HG03095 (cell line): ENCODE measurements at regions not wholly inside any gene's neighbourhood (a gene's known extent, or its start where the extent isn't known, plus 50 kb on each side); places are given as distances from the start of the nearest gene placed in this dataset.
"Not testable (repeated sequence)": the region's sequence is repeated elsewhere in the genome, so short reads cannot be mapped to it uniquely, and the experiment has no call there.

Experiments used
- ATAC-seq: cut with Tn5 transposase; IDR thresholded peaks from one replicate; pipeline ENCODE4 v1.9.1; 2021; ENCODE audit warnings: moderate library complexity; ENCODE audit not compliant: unreplicated experiment

DNA sequence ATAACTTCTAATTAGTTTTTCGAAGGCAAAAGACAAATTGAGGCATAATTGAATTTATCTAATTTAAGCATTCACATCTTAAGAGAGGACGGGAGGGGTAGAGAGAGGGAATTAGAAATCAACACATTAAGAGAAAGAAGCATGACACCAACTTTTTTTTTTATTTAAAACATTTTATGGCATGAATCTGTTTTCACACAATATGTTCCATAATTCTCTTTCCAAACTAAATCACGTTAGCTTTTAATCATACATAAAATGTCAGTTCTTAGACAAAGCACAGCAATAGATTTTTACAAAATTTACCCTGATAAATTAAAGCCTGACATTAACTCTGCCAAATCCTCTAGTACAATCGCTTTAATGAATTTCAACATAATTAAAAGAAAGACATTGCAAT is 600.8 kb upstream of the ROBO1 start:
- ATAC-seq, result no peak

DNA sequence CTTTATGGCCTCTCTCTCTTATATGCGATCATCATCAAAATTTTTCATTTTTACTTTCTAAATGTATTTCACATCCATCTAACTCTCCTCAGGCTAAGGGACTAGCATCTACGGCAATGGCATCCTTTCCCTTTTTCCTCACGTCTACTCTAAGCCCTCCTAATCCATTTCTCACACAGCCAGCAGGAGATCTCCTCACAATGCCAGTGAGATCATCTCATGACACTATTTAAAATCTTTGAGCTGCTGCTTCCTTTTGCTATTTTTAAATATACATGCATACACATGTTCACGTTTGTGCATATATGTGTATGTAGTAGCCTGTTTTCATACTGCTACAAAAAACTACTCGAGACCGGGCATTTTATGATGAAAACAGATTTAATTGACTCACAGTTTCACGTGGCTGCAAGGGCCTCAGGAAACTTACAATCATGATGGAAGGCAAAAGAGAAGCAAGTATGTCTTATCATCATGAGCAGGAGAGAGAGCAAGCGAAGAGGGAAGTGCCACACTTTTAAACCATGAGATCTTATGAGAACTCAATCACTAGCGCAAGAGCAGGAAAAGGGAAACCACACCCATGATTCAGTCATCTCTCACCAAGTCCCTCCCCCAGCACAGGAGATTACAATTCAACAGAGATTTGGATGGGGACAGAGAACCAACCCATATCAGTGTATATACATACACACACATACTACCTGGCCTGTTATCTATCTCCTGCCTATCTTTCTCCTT is 599.2 kb upstream of the ROBO1 start:
- no peak for ATAC-seq

DNA sequence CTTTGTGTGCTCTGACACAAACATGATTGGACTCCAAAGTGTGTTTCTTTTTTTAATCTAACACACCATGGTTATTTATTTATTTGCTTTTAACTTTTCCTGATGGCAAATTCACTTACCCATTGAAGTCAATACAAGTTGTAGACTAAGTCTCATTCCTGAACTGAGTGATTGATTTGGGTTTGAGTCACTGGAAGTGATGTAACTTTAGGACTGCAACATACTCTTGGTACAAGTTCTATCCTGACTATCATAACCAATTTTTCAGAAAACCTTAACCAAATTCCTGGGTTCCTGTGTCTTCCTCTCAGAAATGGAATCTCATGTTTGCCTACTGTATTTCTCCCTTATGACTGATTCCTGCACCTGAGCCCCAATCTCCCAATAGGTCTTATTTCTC is 590.0 kb upstream of the ROBO1 start:
- no peak for ATAC-seq

DNA sequence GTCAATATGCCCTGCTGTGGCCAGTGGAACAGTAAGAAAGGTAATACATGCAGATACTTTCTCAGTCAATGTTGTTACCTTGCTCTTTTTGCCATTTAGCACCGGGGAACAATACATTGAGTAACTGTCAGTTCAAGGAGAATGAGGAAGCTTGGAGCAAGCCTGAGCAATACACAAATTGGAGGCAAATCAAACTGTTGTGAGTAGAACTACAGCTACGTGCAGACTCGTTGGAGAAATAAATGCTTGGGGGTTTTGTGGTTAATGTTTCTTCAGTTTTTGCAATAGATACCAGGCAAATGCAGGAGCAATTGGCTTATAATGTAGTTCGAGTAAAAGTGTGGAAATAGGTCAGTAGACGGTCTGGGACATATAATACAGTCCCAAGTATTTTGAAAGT is 587.3 kb upstream of the ROBO1 start:
- no peak for ATAC-seq

DNA sequence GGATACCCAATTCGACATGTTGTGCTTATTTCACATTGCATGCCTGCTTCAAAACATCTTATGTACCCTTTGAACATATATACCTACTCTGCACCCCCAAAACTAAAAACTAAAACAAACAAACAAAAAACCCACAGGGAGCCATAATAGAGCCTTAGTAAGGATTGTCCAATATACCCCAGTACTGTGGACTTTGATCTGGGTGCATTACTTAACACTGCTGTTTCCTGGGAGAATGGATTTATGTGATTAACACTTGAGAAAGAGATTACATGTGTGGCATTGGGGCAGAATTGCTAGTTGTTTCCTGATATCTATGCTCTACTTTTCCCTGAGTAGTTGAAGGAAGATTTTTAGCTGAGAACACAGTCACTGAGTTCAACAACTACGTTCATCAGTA is 583.4 kb upstream of the ROBO1 start:
- no peak for ATAC-seq

DNA sequence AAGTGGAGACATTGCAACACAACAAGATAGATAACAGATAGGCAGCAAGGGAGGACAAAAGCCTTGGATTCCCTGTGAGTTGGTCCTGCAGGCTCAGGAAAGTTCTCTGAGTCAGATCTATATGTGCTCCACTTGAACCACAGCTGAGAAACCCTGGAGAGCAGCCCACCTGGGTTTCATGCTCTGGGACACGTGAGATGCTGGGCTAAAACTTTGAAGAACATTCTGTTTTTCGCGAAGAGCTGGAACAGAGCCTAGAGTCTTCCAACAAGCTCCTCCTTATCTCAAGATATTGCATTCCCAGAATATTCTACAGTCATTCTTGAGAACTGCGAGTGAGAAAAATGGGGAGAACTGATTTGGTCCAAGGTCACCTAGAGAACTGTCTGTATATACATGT is 583.0 kb upstream of the ROBO1 start:
- no peak for ATAC-seq

DNA sequence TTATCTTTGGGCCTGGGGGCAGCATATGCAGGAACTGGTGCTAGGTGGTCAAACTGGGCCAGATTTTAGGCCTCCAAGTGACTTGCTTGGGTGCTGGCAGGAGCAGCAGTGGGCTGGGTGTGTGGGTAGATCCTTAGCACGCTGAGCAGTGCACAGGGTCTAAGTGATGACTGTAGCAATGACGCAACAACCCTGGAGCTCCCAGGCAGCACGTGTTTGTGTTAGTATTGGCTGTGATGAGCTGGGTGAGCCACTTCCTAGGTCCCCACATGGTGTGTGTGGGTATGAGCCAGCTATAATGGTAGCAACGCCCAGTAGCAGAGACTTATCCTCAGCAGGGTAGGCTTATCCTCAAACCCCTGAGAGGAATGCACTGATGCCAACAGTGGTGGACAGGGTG is 570.6 kb upstream of the ROBO1 start:
- no peak for ATAC-seq

DNA sequence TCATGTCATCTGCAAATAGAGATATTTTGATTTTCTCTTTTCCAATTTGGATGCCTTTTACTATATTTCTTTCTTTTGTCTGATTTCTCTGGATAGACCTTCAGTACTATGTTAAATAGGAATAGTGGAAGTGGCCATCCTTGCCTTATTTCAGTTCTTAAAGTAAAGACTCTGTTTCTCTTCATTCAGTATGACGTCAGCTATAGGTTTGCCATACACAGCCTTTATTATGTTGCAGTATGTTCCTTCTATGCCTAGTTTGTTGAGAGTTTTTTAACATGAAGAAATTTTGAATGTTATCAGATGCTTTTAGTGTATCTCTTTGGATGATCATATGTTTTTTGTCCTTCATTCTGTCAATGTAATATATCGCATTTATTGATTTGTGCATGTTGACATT is 566.7 kb upstream of the ROBO1 start:
- ATAC-seq, result no peak

DNA sequence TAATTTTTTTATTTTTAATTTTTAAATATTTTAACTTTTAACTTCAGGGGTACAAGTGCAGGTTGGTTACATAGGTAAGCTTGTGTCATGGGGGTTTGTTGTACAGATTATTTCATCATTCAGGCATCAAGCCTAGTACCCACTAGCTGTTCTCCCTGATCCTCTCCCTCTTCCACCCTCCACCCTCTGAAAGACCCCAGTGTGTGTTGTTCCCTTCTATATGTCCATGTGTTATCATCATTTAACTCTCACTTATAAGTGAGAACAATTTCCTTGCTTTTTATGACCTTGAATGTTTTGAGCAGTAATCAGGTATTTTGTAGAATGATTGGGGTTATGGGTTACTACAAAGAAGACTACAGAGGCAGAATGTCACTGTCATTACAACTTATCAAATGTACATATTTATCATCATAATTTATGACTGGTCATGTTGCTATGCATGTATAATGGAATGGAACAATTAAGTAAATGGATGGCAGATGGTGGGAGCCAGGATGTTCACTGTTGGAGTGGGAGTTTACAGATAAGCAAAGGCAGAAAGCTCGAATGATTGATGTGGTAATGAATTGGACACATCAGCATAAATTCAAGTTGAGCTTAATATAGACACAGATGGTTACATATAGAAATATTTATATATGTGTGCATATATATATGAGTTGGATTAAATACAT is 563.8 kb upstream of the ROBO1 start:
- no peak for ATAC-seq

DNA sequence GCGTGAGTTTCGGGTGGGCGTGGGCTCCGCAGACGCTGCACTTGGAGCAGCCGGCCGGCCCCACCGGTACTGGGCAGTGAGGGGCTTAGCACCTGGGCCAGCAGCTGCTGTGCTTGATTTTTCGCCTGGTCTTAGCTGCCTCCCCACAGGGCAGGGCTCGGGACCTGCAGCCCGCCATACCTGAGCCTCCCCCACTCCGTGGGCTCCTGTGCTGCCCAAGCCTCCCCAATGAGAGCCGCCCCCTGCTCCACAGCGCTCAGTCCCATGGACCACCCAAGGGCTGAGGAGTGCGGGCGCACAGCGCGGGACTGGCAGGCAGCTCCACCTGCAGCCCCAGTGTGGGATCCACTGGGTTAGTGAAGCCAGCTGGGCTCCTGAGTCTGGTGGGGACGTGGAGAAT is 546.7 kb upstream of the ROBO1 start:
- not testable (repeated sequence) for ATAC-seq

DNA sequence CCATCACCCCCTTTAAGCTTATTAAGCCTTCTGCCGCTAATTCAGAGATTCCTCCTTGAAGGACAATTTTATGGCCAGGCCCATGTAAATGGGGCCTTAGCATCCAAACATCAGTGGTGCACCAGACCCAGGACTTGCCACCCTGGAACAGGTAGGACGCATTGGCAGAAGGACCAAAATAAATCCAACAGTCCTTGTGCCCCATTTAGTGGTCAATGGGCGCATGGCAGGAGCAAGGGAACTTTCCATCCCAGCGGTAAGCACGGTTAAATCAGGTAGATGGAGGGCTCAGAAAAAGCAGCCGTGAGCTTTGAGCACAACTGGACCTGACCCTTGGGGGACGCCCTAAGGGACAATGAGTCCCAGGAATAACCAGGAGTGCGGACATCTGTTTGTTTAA is 540.8 kb upstream of the ROBO1 start:
- no peak for ATAC-seq

DNA sequence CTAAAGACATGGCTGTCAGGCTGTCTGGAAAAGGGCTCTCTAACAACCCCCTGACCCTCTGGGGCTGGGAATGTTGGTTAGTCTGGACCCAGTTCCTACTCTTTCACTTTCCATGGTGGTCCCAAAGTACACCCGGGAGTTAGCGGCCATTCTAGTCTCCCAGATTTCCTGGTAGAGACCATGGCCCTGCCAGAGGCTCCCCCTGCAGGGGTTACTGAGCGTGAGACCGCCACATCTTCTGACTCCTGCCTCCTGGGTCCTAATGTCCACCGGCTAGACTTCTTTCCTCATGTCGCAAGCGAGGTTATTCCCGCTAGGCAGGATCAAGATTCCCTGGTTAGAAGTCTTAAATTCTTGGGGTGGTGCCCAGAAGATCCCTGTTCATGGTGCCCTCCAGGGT is 540.0 kb upstream of the ROBO1 start:
- no peak for ATAC-seq

DNA sequence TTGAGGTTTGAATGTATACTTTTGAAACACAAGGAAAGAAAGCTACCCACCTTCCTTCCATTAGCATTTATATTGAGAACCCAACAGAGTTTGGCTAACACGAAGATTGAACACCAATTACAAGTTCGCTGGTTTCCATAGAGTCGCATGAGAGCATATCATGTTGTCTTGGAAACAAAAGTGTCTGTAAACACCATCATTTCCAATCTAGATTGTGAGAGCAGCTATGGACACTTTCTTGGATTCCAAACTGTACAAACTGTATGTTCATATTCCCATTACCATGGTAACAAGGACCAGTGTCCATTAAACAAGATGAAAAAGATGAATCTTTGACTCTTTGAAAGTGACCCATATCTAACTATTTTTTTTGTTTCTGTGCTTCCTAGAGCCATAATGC is 529.9 kb upstream of the ROBO1 start:
- no peak for ATAC-seq

DNA sequence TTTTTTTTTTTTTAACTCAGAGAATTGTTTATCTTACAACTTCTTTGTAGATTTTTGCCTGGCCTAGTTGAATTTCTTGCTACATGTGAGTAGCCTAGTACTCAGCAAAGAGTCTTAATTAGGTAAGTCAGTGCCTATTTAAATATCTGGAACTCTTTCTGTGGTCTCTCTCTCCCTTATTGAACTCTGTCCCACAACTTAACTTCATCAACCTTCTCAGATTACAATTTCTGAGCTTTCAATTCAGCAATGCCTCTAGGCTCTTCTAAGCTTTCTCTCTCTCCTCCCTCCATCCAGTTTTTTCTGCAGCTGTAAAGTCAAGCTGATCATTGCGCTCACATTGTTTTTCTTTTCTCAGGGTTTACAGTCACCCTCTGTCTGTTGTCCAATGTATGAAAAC is 517.6 kb upstream of the ROBO1 start:
- ATAC-seq, result no peak

DNA sequence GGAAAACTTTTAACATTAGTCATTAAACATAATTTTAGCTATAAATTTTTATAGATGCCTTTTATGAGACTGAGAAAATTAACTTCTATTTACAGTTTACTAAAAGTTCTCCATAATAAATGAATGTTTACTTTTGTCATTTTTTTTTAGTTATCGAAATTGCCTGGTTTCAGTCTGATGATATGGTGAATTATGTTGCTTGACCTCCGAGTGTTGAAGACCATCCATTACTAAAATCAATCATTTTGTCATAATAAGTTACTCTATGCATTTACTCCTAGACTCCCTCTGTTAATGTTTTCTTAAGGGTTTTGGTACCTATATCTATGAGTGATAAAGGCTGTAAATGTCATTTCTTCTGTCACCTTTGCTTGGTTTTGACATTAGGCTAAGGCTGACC is 516.0 kb upstream of the ROBO1 start:
- no peak for ATAC-seq

DNA sequence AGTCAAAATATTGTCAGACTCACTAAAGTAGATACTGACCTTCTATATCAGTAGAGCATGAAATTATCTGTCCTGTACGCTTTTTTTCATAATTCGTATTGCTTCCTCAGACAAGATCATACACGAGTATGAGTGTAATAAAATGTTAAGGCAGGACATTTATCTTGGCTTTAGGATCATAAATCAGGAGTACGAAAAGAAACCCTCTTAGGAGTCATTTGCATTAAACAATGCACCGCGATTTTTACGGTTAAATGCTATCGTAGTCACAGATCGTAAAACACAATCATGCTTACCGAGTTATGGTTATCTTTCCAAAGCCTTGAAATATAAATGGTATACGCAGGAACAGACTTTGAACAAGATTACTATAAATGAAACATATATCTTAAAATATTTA is 510.3 kb upstream of the ROBO1 start:
- no peak for ATAC-seq

DNA sequence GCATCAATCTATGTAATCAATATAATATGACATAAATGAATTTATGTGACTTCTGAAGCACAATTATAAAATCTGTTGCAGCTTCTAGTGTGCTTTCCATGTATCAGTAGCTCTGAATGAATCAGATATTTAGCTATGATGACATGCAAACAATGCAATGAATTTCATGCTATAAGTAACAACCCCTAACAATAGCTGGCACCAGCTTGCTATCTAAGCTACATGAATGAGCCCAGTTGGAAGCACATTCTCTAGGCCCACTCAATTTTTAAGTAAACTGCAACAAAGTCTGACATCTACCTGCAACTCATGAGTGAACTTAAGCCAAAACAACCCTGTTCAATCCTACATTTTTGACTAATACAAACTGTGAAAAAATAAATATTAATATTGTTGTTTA is 507.3 kb upstream of the ROBO1 start:
- no peak for ATAC-seq

DNA sequence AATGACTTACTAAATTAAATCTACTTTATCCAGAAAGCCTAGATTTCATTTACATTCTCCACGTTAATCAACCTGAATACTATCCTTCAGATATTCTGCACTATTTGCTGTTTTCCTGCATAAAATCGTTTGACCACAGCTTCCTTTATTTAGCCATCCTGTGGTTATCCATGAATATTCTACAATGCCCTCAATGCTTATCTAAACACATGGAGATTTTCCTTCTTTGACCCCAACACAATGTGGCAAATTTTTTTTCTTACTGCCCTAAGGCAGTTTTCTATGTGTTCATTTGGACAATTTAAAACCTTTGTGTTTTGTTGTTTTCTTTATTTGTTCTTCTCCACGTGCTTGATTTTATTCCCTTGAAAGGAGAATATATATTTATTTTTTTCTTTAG is 495.5 kb upstream of the ROBO1 start:
- ATAC-seq, result no peak

DNA sequence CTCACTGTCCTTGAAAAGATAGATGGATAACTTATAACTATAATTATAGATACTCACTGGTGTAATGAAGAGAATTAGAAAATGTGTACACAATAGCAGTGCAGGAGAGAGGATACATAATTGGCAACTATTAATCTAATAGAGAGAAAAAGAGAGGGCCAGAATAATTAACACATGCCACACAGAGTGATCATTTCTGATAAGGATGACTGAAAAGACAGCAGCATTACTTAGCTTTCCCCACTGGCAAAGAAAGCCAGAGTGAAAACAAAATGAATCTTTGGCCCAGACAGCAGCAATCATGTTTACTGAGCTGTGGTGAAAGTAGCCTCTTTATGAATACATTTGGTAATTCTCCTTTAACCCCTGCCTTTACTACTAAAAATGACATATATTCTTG is 493.3 kb upstream of the ROBO1 start:
- ATAC-seq, result no peak

DNA sequence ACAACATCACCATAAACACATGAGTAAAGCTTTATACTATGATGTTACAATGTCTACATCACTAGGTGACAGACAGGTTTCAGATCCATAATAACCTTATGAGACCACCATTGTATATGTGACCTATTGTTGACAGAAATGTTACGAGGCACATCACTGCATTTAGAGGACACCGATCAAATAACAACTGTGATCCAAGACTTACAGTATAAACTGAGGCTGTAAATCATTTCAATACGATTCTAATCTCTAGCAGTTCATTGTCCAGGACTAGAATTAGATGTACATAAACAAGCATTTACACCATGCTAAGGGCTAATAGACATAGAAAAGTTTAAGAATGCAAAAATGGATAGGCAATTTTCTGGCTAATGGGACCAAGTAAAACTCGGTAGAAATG is 491.9 kb upstream of the ROBO1 start:
- no peak for ATAC-seq

DNA sequence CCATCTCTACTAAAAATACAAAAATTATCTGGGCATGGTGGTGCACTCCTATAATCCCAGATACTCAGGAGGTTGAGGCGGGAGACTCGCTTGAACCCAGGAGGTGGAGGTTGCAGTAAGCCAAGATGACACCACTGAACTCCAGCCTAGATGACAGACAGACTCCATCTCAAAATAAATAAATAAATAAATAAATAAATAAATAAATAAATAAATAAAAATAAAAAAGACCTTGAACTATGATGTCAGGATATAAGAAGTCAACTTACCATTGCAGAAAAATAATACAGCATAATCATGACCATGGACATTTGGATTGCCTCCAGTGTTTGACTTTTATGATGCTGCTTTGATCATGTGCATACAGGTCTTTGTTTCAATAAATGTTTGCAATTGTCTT is 484.3 kb upstream of the ROBO1 start:
- no peak for ATAC-seq

DNA sequence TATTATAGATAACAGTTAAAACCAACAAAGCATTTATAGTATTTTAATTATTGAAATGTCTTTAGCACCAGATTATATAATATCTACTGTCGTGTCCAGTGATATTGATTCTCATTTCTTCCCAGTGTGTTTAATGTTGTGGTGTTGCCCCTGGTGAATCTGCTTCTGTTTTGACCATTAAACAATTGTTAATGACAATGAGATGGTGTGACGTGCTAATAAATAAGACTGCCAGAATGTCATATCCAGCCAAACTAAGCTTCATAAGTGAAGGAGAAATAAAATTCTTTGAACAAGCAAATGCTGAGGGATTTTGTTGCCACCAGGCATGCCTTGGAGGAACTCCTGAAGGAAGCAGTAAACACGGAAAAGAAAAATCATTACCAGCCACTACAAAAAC is 480.0 kb upstream of the ROBO1 start:
- ATAC-seq, result no peak

DNA sequence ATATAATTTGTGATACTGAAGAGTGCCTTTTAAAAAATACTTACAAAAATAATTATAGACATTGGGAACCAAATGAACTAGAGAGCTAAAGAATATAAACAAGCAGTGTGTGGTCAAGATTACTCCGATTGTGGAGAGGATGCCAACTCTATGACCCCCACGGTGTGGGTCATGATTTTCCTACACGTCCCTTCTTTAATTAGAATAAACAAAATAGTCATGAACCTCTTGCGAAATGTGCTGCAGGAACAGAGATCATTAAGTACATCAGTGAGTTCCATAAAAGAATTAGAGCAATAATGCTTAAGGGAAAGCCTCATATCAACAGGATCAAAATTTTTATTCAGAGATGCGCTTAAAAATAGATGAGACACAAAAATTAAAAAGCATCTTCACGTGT is 476.6 kb upstream of the ROBO1 start:
- ATAC-seq, result no peak
